ENCODE measurements at regions not wholly inside any gene's neighbourhood (a gene's known extent, or its start where the extent isn't known, plus 50 kb on each side); places are given as distances from the start of the nearest gene placed in this dataset.

- WGBS, 5 donors = 55 to 77% (median 71%) methylated on average over 2 of the region's 2 CpGs
- intact Hi-C loops (cut with DNase I; ENCODE audit: low total_unique reads) = no loop called here
Measured at GRCh38 chr20:56060486-56060885, 55.2 kb upstream of the CBLN4 start.

DNA sequence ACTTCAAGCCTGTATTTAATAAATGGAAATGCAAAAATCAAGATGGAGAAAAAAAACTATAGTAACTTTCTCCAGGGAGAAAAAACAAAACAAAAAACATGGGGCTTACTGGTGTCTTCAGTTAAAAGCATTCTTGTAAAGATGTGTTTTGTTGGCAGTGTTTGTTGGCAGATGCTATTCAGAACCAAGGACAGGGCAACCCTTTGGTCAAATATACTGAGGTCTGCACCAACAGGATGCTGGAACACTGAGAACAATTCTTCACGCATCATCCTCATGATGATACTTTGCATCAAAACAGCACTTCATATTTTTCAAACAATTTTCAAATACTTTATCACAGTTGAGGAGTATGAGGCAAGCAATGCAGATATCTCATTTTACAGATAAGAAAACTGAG lies 63.7 kb upstream of the CBLN4 start:
- Histone ChIP-seq H3K4me3 (no peak overlapping the region), H3K4me1 (no peaks in the 10 kb centered on the region), H3K27ac (no peak overlapping the region), H3K36me3 (no peaks in the 10 kb centered on the region), H3K9me3 (peaks cover 0 to 14% (median 2%) of the 10 kb centered on the region in 4 donors), H3K27me3 (no peaks in the 10 kb centered on the region)
- TF ChIP-seq CTCF (IDR thresholded peaks at IDR 0.05) = no peak
- TF ChIP-seq POLR2A (IDR thresholded peaks at IDR 0.05) = no peak
- TF ChIP-seq EP300 (IDR thresholded peaks at IDR 0.05) = no peak
- TF ChIP-seq POLR2AphosphoS5 (IDR thresholded peaks at IDR 0.05) = no peak
- no peak for DNase-seq
- 75 to 100% (median 86%) methylated on average over 1 of the region's 1 CpG for WGBS, 5 donors
- intact Hi-C loops (cut with DNase I; ENCODE audit: low total_unique reads) = no loop called here

More at GRCh38 chr20:56060486-56060885, 55.2 kb upstream of the CBLN4 start:
- Histone ChIP-seq H3K9me3 (peaks cover 0 to 2% (median 0%) of the 10 kb centered on the region in 4 donors), H3K27ac (no peak overlapping the region), H3K4me3 (no peak overlapping the region), H3K36me3 (no peaks in the 10 kb centered on the region), H3K4me1 (no peaks in the 10 kb centered on the region), H3K27me3 (no peaks in the 10 kb centered on the region)
- TF ChIP-seq POLR2A (IDR thresholded peaks at IDR 0.05) (no peak), POLR2AphosphoS5 (IDR thresholded peaks at IDR 0.05) (no peak), CTCF (IDR thresholded peaks at IDR 0.05) (no peak), EP300 (IDR thresholded peaks at IDR 0.05) (no peak)
- no peak for DNase-seq

GRCh38 chr20:56072165-56072564 lies 66.8 kb upstream of the CBLN4 start:
- Histone ChIP-seq H3K4me1 (no peaks in the 10 kb centered on the region), H3K36me3 (no peaks in the 10 kb centered on the region), H3K9me3 (peaks cover 0 to 15% (median 6%) of the 10 kb centered on the region in 4 donors), H3K4me3 (no peak overlapping the region), H3K27ac (no peak overlapping the region), H3K27me3 (no peaks in the 10 kb centered on the region)
- intact Hi-C loops (cut with DNase I; ENCODE audit: low total_unique reads) = no loop called here
- TF ChIP-seq POLR2A (IDR thresholded peaks at IDR 0.05) (no peak), POLR2AphosphoS5 (IDR thresholded peaks at IDR 0.05) (no peak), CTCF (IDR thresholded peaks at IDR 0.05) (no peak), EP300 (IDR thresholded peaks at IDR 0.05) (no peak)
- DNase-seq = no peak
- 42 to 54% (median 52%) methylated on average over 1 of the region's 1 CpG for WGBS, 5 donors

- intact Hi-C loops (cut with DNase I; ENCODE audit: low total_unique reads) = no loop called here
- Histone ChIP-seq H3K4me3 (no peak overlapping the region), H3K9me3 (peaks cover 0 to 3% (median under 1%) of the 10 kb centered on the region in 4 donors), H3K27me3 (no peaks in the 10 kb centered on the region), H3K4me1 (no peaks in the 10 kb centered on the region), H3K36me3 (no peaks in the 10 kb centered on the region), H3K27ac (no peak overlapping the region)
- no peak for TF ChIP-seq EP300 (IDR thresholded peaks at IDR 0.05)
- no peak for TF ChIP-seq POLR2AphosphoS5 (IDR thresholded peaks at IDR 0.05)
- no peak for TF ChIP-seq CTCF (IDR thresholded peaks at IDR 0.05)
- no peak for TF ChIP-seq POLR2A (IDR thresholded peaks at IDR 0.05)
- DNase-seq = no peak
- 47 to 52% (median 50%) methylated on average over 4 of the region's 4 CpGs for WGBS, 5 donors
Measured at GRCh38 chr20:56088375-56088774, 83.1 kb upstream of the CBLN4 start.
